ENCODE measurements at regions not wholly inside any gene's neighbourhood (a gene's known extent, or its start where the extent isn't known, plus 50 kb on each side); places are given as distances from the start of the nearest gene placed in this dataset.
"Not testable (repeated sequence)": the region's sequence is repeated elsewhere in the genome, so short reads cannot be mapped to it uniquely, and the experiment has no call there.

DNA sequence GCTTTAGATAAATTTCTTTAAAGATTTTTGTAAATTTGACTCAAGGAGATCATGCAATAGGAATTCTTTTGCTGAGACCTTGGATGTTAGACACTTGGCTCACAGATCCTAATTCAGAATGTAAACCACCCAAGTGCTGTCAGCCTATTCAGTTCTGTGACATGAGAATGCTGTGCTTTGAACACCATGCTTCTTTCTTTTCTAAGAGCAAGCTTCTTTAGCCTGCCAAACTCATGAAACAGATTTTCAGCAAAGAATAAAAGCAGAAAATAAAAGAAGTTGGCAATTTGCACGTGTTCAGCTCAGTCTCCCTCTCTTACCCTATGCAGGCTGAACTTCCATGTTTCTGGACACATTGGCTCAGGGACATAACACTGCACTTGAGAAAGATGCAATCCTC, 845.8 kb downstream of the UQCRFS1 start:
- H3K27me3 Mint-ChIP-seq, result no peaks in the 10 kb centered on the region
- H3K27ac Mint-ChIP-seq, result no peak overlapping the region
- H3K4me1 Mint-ChIP-seq (ENCODE audit: low read depth), result no peaks in the 10 kb centered on the region
- H3K36me3 Mint-ChIP-seq, result no peaks in the 10 kb centered on the region
- H3K9me3 Mint-ChIP-seq (ENCODE audit: low read depth), result peaks cover 6% of the 10 kb centered on the region
- no peak overlapping the region for H3K4me3 Mint-ChIP-seq

DNA sequence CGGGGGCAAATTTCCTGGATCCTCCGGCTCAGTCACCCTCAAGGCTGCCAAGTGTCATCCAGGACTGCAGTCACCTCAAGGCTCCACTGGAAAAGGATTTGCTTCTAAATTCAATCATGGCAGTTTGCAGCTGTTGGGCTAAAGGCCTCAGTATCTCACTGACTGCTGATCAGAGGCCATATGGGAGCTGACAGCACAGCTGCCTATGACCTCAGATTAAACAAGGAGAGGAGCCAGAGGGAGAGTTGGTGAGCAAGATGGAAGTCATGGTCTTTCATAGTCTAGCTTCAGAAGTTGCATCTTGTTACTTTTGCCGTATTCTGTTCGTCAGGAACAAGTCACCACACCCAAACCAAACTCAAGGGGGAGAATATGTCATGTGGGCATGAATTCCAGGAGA, 849.7 kb downstream of the UQCRFS1 start:
- Mint-ChIP-seq H3K27ac (no peak overlapping the region), H3K4me1 (ENCODE audit: low read depth) (no peaks in the 10 kb centered on the region), H3K4me3 (no peak overlapping the region), H3K36me3 (no peaks in the 10 kb centered on the region), H3K27me3 (no peaks in the 10 kb centered on the region), H3K9me3 (ENCODE audit: low read depth) (peaks cover 1% of the 10 kb centered on the region)

DNA sequence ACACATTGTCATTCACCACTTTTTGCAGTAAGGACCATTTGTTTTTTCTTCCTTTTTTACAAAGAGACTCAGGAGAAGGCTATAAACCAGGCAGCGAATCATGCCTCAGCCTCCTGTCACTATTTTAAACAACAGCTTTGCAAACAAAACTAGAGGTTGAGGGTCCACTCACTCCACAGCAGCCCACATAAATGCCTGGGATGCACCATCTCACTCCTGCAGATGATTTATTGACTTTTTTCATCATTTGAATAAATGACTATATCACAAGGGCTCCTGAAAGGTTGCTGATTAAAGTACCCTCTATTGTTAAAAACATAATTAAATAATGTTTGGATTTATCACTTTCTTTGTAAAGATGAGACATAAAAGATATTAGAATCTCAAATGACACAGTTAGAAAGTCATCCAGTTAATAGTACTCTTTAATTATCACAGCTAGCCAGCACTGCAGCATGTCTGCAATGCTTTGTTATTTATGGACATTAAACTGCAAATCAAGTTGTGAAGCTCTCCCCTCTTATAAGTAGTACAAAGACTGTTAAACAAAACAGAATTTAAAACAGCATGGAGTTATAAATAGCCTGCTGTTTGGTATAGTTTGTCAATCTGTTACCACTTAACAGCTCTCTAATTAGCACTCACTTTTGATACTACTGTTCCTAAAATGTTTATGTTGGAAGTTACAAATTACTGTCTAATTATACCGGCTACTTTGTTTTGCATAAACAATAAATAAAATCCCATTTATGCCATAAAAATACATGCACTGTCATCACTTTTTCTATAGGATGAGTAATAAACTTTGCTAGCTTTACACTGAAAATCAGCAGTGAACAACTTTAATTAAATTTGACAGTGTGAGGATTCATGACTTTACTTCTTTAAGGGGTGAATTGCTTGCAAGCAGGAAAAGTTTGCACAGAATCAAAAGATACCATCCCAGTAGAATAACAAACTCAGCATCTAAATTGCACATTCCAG, 853.2 kb downstream of the UQCRFS1 start:
- H3K4me1 Mint-ChIP-seq (ENCODE audit: low read depth), result no peaks in the 10 kb centered on the region
- H3K4me3 Mint-ChIP-seq, result no peak overlapping the region
- H3K27ac Mint-ChIP-seq, result no peak overlapping the region
- H3K9me3 Mint-ChIP-seq (ENCODE audit: low read depth), result peaks cover 7% of the 10 kb centered on the region
- H3K36me3 Mint-ChIP-seq, result peaks cover 2% of the 10 kb centered on the region
- H3K27me3 Mint-ChIP-seq, result no peaks in the 10 kb centered on the region

DNA sequence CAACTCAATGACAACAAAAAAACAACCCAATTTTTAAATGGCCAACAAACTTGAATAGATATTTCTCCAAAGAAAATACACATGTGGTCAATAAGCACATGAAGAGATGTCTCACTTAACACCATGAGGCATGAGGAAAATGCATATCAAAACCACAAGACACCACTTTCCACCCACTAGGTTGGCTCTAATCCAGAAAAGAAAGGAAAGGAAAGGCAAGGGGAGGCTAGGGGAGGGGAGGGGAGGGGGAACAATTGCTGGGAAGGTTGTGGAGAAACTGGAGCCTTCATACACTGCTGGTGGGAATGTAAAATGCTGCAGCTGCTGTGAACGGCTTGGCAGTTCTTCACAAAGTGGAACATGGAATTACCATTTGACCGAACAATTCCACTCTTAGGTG, 854.3 kb downstream of the UQCRFS1 start:
- no peak overlapping the region for H3K27ac Mint-ChIP-seq
- H3K27me3 Mint-ChIP-seq, result no peaks in the 10 kb centered on the region
- H3K4me3 Mint-ChIP-seq, result no peak overlapping the region
- H3K4me1 Mint-ChIP-seq (ENCODE audit: low read depth), result no peaks in the 10 kb centered on the region
- H3K36me3 Mint-ChIP-seq, result peaks cover 2% of the 10 kb centered on the region
- H3K9me3 Mint-ChIP-seq (ENCODE audit: low read depth), result peaks cover 7% of the 10 kb centered on the region

DNA sequence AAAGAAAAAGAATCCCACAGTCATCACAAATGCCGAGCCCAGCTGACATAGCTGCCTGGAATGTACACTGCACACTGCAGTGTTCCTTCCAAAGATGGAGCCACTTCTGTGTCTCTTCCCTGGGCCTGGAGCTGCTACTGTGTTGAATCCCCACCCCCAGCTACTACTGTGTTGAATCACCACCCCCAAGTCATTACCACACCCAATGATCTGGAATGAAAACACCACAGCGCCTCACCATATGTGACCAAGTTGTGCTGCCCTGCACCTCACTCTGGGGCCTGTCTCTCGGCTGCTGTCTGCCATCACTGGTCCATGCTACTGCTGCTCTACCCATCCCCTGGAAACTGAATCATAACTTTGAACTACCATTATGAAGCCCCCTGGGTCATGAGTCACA, 861.2 kb downstream of the UQCRFS1 start:
- Mint-ChIP-seq H3K27me3 (no peaks in the 10 kb centered on the region), H3K27ac (no peak overlapping the region), H3K4me3 (no peak overlapping the region), H3K4me1 (ENCODE audit: low read depth) (no peaks in the 10 kb centered on the region), H3K36me3 (peaks cover 6% of the 10 kb centered on the region), H3K9me3 (ENCODE audit: low read depth) (peaks cover 8% of the 10 kb centered on the region)

DNA sequence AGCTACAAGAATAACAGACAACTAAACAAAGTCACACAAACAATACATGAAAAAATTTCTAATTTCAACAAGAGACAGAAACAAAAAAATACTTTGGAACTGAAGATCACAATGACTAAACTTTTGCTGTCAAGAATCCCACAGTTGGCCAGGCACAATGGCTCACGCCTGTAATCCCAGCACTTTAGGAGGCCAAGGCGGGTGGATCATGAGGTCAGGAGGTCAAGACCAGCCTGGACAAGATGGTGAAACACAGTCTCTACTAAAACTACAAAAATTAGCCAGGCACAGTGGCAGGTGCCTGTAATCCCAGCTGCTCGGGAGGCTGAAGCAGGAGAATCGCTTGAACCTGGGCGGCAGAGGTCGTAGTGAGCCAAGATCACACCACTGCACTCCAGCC, 861.6 kb downstream of the UQCRFS1 start:
- H3K27me3 Mint-ChIP-seq; H3K4me1 Mint-ChIP-seq (ENCODE audit: low read depth); H3K27ac Mint-ChIP-seq; H3K36me3 Mint-ChIP-seq; H3K9me3 Mint-ChIP-seq (ENCODE audit: low read depth); H3K4me3 Mint-ChIP-seq: not testable (repeated sequence)

DNA sequence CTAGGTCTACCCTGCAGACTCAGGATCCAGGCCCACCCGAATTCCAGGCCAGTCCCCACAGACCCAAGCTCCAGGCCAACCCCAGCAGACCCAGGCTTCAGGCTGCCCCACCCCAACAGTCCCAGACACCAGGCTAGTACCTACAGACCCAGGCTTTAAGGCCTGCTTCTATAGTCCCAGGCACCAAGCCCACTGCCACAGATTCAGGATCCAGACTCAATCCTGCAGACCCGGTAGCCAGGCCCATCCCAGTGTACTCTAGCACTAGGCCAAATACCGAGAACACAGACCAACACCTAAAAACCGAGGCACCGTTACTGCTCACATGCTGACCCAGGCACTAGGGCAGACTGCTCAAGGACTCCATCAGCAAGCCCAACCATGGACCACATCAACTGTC, 862.3 kb downstream of the UQCRFS1 start:
- Mint-ChIP-seq H3K36me3 (peaks cover 6% of the 10 kb centered on the region), H3K4me1 (ENCODE audit: low read depth) (no peaks in the 10 kb centered on the region), H3K9me3 (ENCODE audit: low read depth) (peaks cover 8% of the 10 kb centered on the region), H3K27ac (no peak overlapping the region), H3K27me3 (no peaks in the 10 kb centered on the region), H3K4me3 (no peak overlapping the region)

DNA sequence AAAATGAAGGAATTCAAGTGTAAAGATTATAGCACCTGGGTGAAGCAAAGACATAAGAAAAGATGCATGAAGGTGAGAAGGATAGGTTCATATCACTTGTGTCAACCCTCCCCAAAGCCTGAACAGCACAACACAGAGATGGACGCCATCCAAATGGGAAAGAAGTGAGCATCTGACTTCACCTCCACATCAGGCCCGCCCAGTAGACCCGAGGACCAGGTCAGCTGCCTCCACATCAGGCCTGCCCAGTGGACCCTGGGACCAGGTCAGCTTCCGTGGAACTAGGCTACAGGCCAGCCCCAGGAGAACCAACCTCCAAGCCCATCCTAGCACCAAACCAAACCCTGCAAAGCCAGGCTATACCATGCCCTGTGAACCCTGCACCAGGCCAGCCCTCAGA, 862.9 kb downstream of the UQCRFS1 start:
- Mint-ChIP-seq H3K4me1 (ENCODE audit: low read depth) (no peaks in the 10 kb centered on the region), H3K4me3 (no peak overlapping the region), H3K9me3 (ENCODE audit: low read depth) (peaks cover 8% of the 10 kb centered on the region), H3K36me3 (peaks cover 4% of the 10 kb centered on the region), H3K27ac (no peak overlapping the region), H3K27me3 (no peaks in the 10 kb centered on the region)

DNA sequence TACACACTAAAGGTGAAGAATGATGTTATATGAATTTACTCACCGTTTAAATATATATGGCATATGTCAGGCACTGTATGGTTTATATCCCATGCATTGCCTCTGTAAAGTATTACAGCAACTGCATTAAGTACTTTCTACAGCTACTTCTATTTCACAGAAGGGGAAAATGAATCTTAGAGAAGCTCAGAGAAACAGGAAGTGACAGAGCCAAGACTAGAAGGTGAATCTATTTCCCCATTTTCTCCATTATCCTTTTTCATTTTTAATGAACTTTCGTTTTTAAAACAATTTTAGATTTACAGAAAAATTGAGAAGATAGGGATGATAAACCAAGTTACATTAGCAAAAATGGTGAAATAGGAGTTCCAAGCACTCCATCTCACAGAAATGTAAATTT, 863.3 kb downstream of the UQCRFS1 start:
- H3K36me3 Mint-ChIP-seq, result peaks cover 4% of the 10 kb centered on the region
- H3K9me3 Mint-ChIP-seq (ENCODE audit: low read depth), result peaks cover 8% of the 10 kb centered on the region
- no peaks in the 10 kb centered on the region for H3K4me1 Mint-ChIP-seq (ENCODE audit: low read depth)
- H3K27ac Mint-ChIP-seq, result no peak overlapping the region
- no peaks in the 10 kb centered on the region for H3K27me3 Mint-ChIP-seq
- no peak overlapping the region for H3K4me3 Mint-ChIP-seq

DNA sequence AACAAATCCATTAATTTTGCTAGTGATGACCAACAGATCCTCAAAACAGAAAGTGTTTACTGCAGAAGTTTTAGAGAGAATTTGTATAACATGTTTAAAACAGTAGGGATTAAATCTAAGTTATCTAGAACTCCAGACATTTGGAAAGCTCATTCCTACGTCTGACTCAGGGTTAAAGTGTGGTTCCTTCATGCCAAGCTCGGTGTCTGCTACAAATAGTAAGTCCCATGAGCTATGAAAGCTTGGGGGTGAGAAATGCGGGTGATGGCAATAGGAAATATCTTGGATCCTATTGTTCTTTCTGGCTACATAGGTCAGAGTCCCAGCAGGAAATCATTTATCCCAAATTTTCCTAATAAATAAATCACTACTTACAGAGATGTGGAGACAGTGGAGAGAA, 867.1 kb downstream of the UQCRFS1 start:
- Mint-ChIP-seq H3K9me3 (ENCODE audit: low read depth) (no peaks in the 10 kb centered on the region), H3K4me1 (ENCODE audit: low read depth) (no peaks in the 10 kb centered on the region), H3K36me3 (peaks cover 2% of the 10 kb centered on the region), H3K27ac (no peak overlapping the region), H3K27me3 (no peaks in the 10 kb centered on the region), H3K4me3 (no peak overlapping the region)

DNA sequence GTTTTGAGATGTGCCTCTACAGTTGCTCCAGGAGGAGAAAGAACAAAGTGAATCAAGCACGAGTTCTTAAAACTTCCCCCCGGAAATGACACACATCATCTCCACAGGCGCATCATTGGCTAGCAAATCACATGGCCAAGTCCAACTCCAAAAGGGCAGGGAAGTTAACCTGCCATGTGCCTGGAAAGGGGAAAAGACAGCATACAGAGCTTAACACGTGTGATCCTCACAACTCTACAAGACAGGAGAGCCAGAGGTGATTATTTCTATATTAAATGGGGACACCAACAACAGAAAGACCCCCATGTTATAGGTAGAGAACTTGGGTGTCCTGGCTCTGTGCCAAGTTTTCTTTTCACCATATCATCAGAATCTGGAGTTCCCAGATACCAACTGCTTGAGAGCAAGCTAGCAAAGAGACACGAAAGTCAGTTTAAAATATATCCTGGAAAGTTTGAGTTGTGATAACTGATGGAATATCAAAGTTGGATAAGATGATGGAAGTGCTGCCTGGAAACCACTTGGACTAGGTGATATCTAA, 871.1 kb downstream of the UQCRFS1 start:
- Mint-ChIP-seq H3K27ac (no peak overlapping the region), H3K9me3 (ENCODE audit: low read depth) (peaks cover 7% of the 10 kb centered on the region), H3K4me1 (ENCODE audit: low read depth) (no peaks in the 10 kb centered on the region), H3K4me3 (no peak overlapping the region), H3K36me3 (no peaks in the 10 kb centered on the region), H3K27me3 (no peaks in the 10 kb centered on the region)

DNA sequence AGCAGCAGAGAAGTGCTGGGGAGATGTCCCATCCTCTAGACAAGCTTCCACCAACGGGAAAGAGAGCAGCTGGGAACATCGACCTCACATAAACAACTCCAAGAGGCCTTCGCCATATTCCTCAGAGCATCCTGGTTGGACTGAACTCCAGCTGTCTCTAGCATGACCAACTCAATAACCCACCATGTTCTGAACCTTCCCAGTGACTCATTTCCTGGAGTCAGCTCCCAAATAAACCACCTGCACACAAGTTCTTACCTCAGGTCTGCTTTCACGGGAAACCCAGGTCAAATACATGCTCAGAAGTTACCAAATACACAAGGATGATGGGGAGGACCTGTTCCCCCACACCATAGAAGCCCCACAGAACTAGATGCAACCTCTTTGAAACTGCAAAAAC, 878.5 kb downstream of the UQCRFS1 start:
- Mint-ChIP-seq H3K4me3 (no peak overlapping the region), H3K27me3 (no peaks in the 10 kb centered on the region), H3K4me1 (ENCODE audit: low read depth) (no peaks in the 10 kb centered on the region), H3K9me3 (ENCODE audit: low read depth) (peaks cover 7% of the 10 kb centered on the region), H3K36me3 (peaks cover 2% of the 10 kb centered on the region), H3K27ac (no peak overlapping the region)

DNA sequence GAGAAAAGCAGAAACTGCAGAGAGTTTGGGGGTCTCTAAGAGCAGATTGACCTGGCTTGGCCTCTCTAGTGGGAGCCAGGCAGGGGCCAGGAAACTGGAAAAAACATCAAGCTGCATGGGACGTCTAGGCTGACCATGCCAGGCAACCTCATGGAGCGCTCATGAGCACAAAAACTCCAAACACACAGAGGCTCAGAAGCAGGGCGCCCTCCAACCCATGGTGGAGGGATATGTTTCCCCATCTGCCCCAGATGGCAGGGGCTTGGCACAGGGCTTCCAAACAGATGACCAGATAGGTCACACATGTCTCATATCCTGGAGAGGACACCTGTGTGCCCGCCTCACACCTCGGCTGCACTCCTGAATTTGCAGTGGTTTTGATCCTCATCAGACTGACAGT, 879.0 kb downstream of the UQCRFS1 start:
- Mint-ChIP-seq H3K36me3 (peaks cover 2% of the 10 kb centered on the region), H3K4me1 (ENCODE audit: low read depth) (no peaks in the 10 kb centered on the region), H3K9me3 (ENCODE audit: low read depth) (peaks cover 3% of the 10 kb centered on the region), H3K4me3 (no peak overlapping the region), H3K27me3 (no peaks in the 10 kb centered on the region), H3K27ac (no peak overlapping the region)

DNA sequence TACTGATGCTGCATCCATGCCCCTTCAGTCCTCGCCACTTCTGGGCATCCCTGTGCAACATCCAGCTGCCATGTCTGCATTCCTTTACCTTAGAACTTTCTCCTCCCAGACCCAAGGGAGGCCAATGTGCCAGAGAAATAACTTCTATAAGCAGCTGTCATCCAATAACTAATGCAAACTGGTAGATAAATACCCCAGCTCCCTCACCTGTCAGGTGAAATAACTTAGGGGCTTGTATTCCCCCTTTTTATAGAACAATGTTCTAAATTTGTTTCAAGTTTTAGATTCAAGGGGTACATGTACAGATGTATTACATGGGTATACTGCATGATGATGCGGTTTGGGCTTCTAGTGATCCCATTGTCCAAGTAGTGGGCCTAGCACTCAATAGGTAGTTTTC, 880.1 kb downstream of the UQCRFS1 start:
- Mint-ChIP-seq H3K36me3 (peaks cover 2% of the 10 kb centered on the region), H3K4me3 (no peak overlapping the region), H3K27ac (no peak overlapping the region)

DNA sequence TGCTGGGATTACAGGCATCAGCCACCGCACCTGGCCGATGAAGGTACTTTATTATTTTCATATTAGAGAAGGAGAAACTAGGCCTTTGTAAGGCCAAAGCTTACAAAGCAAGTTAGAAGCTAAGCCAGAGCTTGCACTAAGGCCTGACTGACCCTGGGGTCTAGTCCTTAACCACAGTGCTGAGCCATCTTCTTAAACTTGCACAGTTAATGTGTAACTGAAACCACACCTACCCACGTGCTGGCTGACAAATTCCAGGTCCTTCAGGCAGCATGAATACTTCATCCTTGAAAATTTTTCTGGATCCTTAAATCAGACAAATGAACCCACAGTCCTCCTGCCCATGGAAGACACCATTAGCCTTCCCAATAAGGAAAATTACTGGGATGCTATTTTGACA, 880.6 kb downstream of the UQCRFS1 start:
- Mint-ChIP-seq H3K36me3 (peaks cover 2% of the 10 kb centered on the region), H3K27me3 (no peaks in the 10 kb centered on the region), H3K27ac (no peak overlapping the region), H3K9me3 (ENCODE audit: low read depth) (no peaks in the 10 kb centered on the region), H3K4me1 (ENCODE audit: low read depth) (no peaks in the 10 kb centered on the region), H3K4me3 (no peak overlapping the region)

More for the DNA sequence above, 880.1 kb downstream of the UQCRFS1 start:
- Mint-ChIP-seq H3K4me1 (ENCODE audit: low read depth) (no peaks in the 10 kb centered on the region), H3K27me3 (no peaks in the 10 kb centered on the region), H3K9me3 (ENCODE audit: low read depth) (no peaks in the 10 kb centered on the region)

DNA sequence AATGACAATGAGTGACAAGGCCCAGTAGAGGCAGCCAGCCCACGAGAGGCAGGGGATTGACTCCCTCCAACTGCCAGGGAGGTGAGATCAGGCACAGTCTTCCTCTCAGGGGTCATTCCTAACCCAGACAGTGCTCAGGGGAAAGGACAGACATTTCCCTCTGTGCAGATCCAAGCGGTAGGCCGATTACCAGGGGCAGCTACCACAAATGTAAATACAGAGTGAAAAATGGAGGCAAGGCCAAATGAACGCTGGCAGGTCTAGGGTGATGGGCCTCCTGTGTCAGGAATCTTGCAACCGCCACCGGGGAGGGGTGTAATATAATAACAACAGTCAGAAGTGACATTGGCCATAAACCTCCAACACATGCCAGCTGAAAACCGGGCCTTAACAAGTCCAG, 881.4 kb downstream of the UQCRFS1 start:
- H3K4me1 Mint-ChIP-seq (ENCODE audit: low read depth), result no peaks in the 10 kb centered on the region
- peaks cover 2% of the 10 kb centered on the region for H3K36me3 Mint-ChIP-seq
- no peaks in the 10 kb centered on the region for H3K27me3 Mint-ChIP-seq
- no peak overlapping the region for H3K27ac Mint-ChIP-seq
- no peaks in the 10 kb centered on the region for H3K9me3 Mint-ChIP-seq (ENCODE audit: low read depth)
- no peak overlapping the region for H3K4me3 Mint-ChIP-seq

Measured in activated naive CD8-positive, alpha-beta T cell (primary cell).